ENCODE measurements at regions not wholly inside any gene's neighbourhood (a gene's known extent, or its start where the extent isn't known, plus 50 kb on each side); places are given as distances from the start of the nearest gene placed in this dataset.
"Not testable (repeated sequence)": the region's sequence is repeated elsewhere in the genome, so short reads cannot be mapped to it uniquely, and the experiment has no call there.

- Histone ChIP-seq H3K9me3 (ENCODE audit: control insufficient read depth, low read length) (no peaks in the 10 kb centered on the region), H3K79me2 (no peaks in the 10 kb centered on the region), H3K4me1 (no peaks in the 10 kb centered on the region), H3K4me3 (ENCODE audit: low read depth, low read length) (no peak overlapping the region), H3K36me3 (ENCODE audit: control insufficient read depth, insufficient read depth, low read length) (no peaks in the 10 kb centered on the region), H3K27ac (no peak overlapping the region), H2AFZ (no peak overlapping the region), H3K27me3 (ENCODE audit: control insufficient read depth, insufficient read depth, low read length) (no peaks in the 10 kb centered on the region), H3K4me2 (ENCODE audit: low read length) (no peak overlapping the region), H3K9ac (no peak overlapping the region)
- TF ChIP-seq CTCF (IDR thresholded peaks at IDR 0.05), result no peak
These were observed 198.6 kb downstream of the SOX4 start for GRCh38 chr6:21792177-21792576.

GRCh38 chr6:21796979-21797378, 203.4 kb downstream of the SOX4 start:
- not testable (repeated sequence) for H3K9me3 ChIP-seq (ENCODE audit: control insufficient read depth, low read length)

GRCh38 chr6:21798468-21798867, 204.9 kb downstream of the SOX4 start:
- TF ChIP-seq CTCF (IDR thresholded peaks at IDR 0.05), result no peak
- no peak overlapping the region for H3K4me3 ChIP-seq (ENCODE audit: low read depth, low read length)
- no peak overlapping the region for H3K4me2 ChIP-seq (ENCODE audit: low read length)

More at GRCh38 chr6:21796979-21797378, 203.4 kb downstream of the SOX4 start:
- not testable (repeated sequence) for H3K27me3 ChIP-seq (ENCODE audit: control insufficient read depth, insufficient read depth, low read length); H3K79me2 ChIP-seq; H3K27ac ChIP-seq; H3K9ac ChIP-seq; H3K4me2 ChIP-seq (ENCODE audit: low read length); H3K4me1 ChIP-seq; H2AFZ ChIP-seq; H3K36me3 ChIP-seq (ENCODE audit: control insufficient read depth, insufficient read depth, low read length); H3K4me3 ChIP-seq (ENCODE audit: low read depth, low read length)

GRCh38 chr6:21800330-21800729, 206.8 kb downstream of the SOX4 start:
- H3K4me2 ChIP-seq (ENCODE audit: low read length), result no peak overlapping the region
- H3K9me3 ChIP-seq (ENCODE audit: control insufficient read depth, low read length), result no peaks in the 10 kb centered on the region
- no peak overlapping the region for H3K27ac ChIP-seq
- H3K27me3 ChIP-seq (ENCODE audit: control insufficient read depth, insufficient read depth, low read length), result no peaks in the 10 kb centered on the region
- TF ChIP-seq CTCF (IDR thresholded peaks at IDR 0.05), result no peak
- no peak overlapping the region for H3K9ac ChIP-seq
- H3K4me1 ChIP-seq, result no peaks in the 10 kb centered on the region
- H3K79me2 ChIP-seq, result no peaks in the 10 kb centered on the region
- H2AFZ ChIP-seq, result no peak overlapping the region
- H3K4me3 ChIP-seq (ENCODE audit: low read depth, low read length), result no peak overlapping the region
- H3K36me3 ChIP-seq (ENCODE audit: control insufficient read depth, insufficient read depth, low read length), result no peaks in the 10 kb centered on the region

More at GRCh38 chr6:21798468-21798867, 204.9 kb downstream of the SOX4 start:
- no peaks in the 10 kb centered on the region for H3K4me1 ChIP-seq
- H3K27me3 ChIP-seq (ENCODE audit: control insufficient read depth, insufficient read depth, low read length), result no peaks in the 10 kb centered on the region
- no peaks in the 10 kb centered on the region for H3K79me2 ChIP-seq
- H3K36me3 ChIP-seq (ENCODE audit: control insufficient read depth, insufficient read depth, low read length), result no peaks in the 10 kb centered on the region
- no peaks in the 10 kb centered on the region for H3K9me3 ChIP-seq (ENCODE audit: control insufficient read depth, low read length)
- no peak overlapping the region for H3K27ac ChIP-seq
- H2AFZ ChIP-seq, result no peak overlapping the region
- no peak overlapping the region for H3K9ac ChIP-seq

- Histone ChIP-seq H3K27ac (no peak overlapping the region), H3K36me3 (ENCODE audit: control insufficient read depth, insufficient read depth, low read length) (no peaks in the 10 kb centered on the region), H2AFZ (no peak overlapping the region), H3K27me3 (ENCODE audit: control insufficient read depth, insufficient read depth, low read length) (no peaks in the 10 kb centered on the region), H3K4me2 (ENCODE audit: low read length) (no peak overlapping the region), H3K4me3 (ENCODE audit: low read depth, low read length) (no peak overlapping the region), H3K9me3 (ENCODE audit: control insufficient read depth, low read length) (no peaks in the 10 kb centered on the region), H3K79me2 (no peaks in the 10 kb centered on the region), H3K9ac (no peak overlapping the region), H3K4me1 (no peaks in the 10 kb centered on the region)
- no peak for TF ChIP-seq CTCF (IDR thresholded peaks at IDR 0.05)
These were observed 207.4 kb downstream of the SOX4 start for GRCh38 chr6:21800948-21801438.
